ENCODE measurements at regions not wholly inside any gene's neighbourhood (a gene's known extent, or its start where the extent isn't known, plus 50 kb on each side); places are given as distances from the start of the nearest gene placed in this dataset.

GRCh38 chr3:117531078-117531767, 821.6 kb downstream of the TUSC7 start:
- Histone ChIP-seq H3K27ac (ENCODE audit: low read length) (no peak overlapping the region), H3K4me3 (ENCODE audit: low read depth in 1 of 2, low read length in 2 of 2) (no peak overlapping the region), H3K4me2 (ENCODE audit: insufficient read depth, low read length) (no peak overlapping the region), H3K27me3 (ENCODE audit: insufficient read depth, low read length, poor library complexity) (no peaks in the 10 kb centered on the region), H3K9me3 (ENCODE audit: insufficient read depth, low read length, severe bottlenecking) (no peaks in the 10 kb centered on the region), H3K4me1 (ENCODE audit: insufficient read depth, low read length) (no peaks in the 10 kb centered on the region), H4K20me1 (ENCODE audit: insufficient read depth, low read length) (no peaks in the 10 kb centered on the region), H3K79me2 (ENCODE audit: insufficient read depth, low read length) (no peaks in the 10 kb centered on the region), H2AFZ (ENCODE audit: low read depth, low read length) (no peak overlapping the region), H3K9ac (ENCODE audit: low read depth, low read length) (no peak overlapping the region), H3K36me3 (ENCODE audit: insufficient read depth, low read length) (no peaks in the 10 kb centered on the region)
- ATAC-seq (ENCODE audit: insufficient read depth, low read depth) (no peak), DNase-seq (no peak)
- TF ChIP-seq CTCF (IDR thresholded peaks at IDR 0.05; ENCODE audit: borderline replicate concordance, extremely low read depth, low read length, poor library complexity, severe bottlenecking) (no peak), EZH2 (IDR thresholded peaks at IDR 0.05; ENCODE audit: borderline replicate concordance, low read depth, low read length, severe bottlenecking) (no peak)

- Histone ChIP-seq H4K20me1 (ENCODE audit: insufficient read depth, low read length) (no peaks in the 10 kb centered on the region), H3K36me3 (ENCODE audit: insufficient read depth, low read length) (no peaks in the 10 kb centered on the region), H3K79me2 (ENCODE audit: insufficient read depth, low read length) (no peaks in the 10 kb centered on the region), H2AFZ (ENCODE audit: low read depth, low read length) (no peak overlapping the region), H3K4me3 (ENCODE audit: low read depth in 1 of 2, low read length in 2 of 2) (no peak overlapping the region), H3K4me2 (ENCODE audit: insufficient read depth, low read length) (no peak overlapping the region), H3K4me1 (ENCODE audit: insufficient read depth, low read length) (no peaks in the 10 kb centered on the region), H3K9me3 (ENCODE audit: insufficient read depth, low read length, severe bottlenecking) (no peaks in the 10 kb centered on the region), H3K27me3 (ENCODE audit: insufficient read depth, low read length, poor library complexity) (no peaks in the 10 kb centered on the region), H3K9ac (ENCODE audit: low read depth, low read length) (no peak overlapping the region), H3K27ac (ENCODE audit: low read length) (no peak overlapping the region)
- no peak for TF ChIP-seq EZH2 (IDR thresholded peaks at IDR 0.05; ENCODE audit: borderline replicate concordance, low read depth, low read length, severe bottlenecking)
- TF ChIP-seq CTCF (IDR thresholded peaks at IDR 0.05; ENCODE audit: borderline replicate concordance, extremely low read depth, low read length, poor library complexity, severe bottlenecking), result no peak
- ATAC-seq (ENCODE audit: insufficient read depth, low read depth) (no peak), DNase-seq (no peak)
These were observed 822.7 kb downstream of the TUSC7 start for GRCh38 chr3:117532268-117532667.

GRCh38 chr3:117534138-117534537, 824.6 kb downstream of the TUSC7 start:
- Histone ChIP-seq H3K4me3 (ENCODE audit: low read depth in 1 of 2, low read length in 2 of 2) (no peak overlapping the region), H3K79me2 (ENCODE audit: insufficient read depth, low read length) (no peaks in the 10 kb centered on the region), H3K27ac (ENCODE audit: low read length) (no peak overlapping the region), H2AFZ (ENCODE audit: low read depth, low read length) (no peak overlapping the region), H3K4me1 (ENCODE audit: insufficient read depth, low read length) (no peaks in the 10 kb centered on the region), H4K20me1 (ENCODE audit: insufficient read depth, low read length) (no peaks in the 10 kb centered on the region), H3K4me2 (ENCODE audit: insufficient read depth, low read length) (no peak overlapping the region), H3K36me3 (ENCODE audit: insufficient read depth, low read length) (no peaks in the 10 kb centered on the region), H3K9me3 (ENCODE audit: insufficient read depth, low read length, severe bottlenecking) (no peaks in the 10 kb centered on the region), H3K27me3 (ENCODE audit: insufficient read depth, low read length, poor library complexity) (no peaks in the 10 kb centered on the region), H3K9ac (ENCODE audit: low read depth, low read length) (no peak overlapping the region)
- TF ChIP-seq EZH2 (IDR thresholded peaks at IDR 0.05; ENCODE audit: borderline replicate concordance, low read depth, low read length, severe bottlenecking), result no peak
- no peak for TF ChIP-seq CTCF (IDR thresholded peaks at IDR 0.05; ENCODE audit: borderline replicate concordance, extremely low read depth, low read length, poor library complexity, severe bottlenecking)
- ATAC-seq (ENCODE audit: insufficient read depth, low read depth) (no peak), DNase-seq (no peak)
